H9 (cell line): ENCODE measurements at regions not wholly inside any gene's neighbourhood (a gene's known extent, or its start where the extent isn't known, plus 50 kb on each side); places are given as distances from the start of the nearest gene placed in this dataset.

Experiments used
- DNase-seq: peaks from one replicate; pipeline ENCODE4 v3.0.0-alpha.2; 2017
- H2AFZ ChIP-seq: one replicate; pipeline ENCODE4 v1.6.1; 2013; ENCODE audit warnings: mild to moderate bottlenecking, low read length, control low read depth, moderate library complexity
- H2AK5ac ChIP-seq: 2 replicates; pipeline ENCODE4 v1.6.1; 2013; ENCODE audit warnings: low read length, control low read depth, mixed read lengths; ENCODE audit not compliant: insufficient read length
- H2BK120ac ChIP-seq: one replicate; pipeline ENCODE4 v1.6.1; 2013; ENCODE audit warnings: low read depth, mild to moderate bottlenecking, low read length, control low read depth, inconsistent platforms; ENCODE audit not compliant: poor library complexity, severe bottlenecking
- H2BK12ac ChIP-seq: 2 replicates; pipeline ENCODE4 v1.6.1; 2013; ENCODE audit warnings: low read length, control low read depth, mixed read lengths, low read depth; ENCODE audit not compliant: insufficient read length
- H2BK15ac ChIP-seq: 2 replicates; pipeline ENCODE4 v1.6.1; 2013; ENCODE audit warnings: low read depth, low read length, control low read depth
- H2BK20ac ChIP-seq: one replicate; pipeline ENCODE4 v1.6.1; 2013; ENCODE audit warnings: low read depth, mild to moderate bottlenecking, low read length, control low read depth, inconsistent platforms; ENCODE audit not compliant: poor library complexity, severe bottlenecking
- H2BK5ac ChIP-seq: 2 replicates; pipeline ENCODE4 v1.6.1; 2013; ENCODE audit warnings: low read length, control low read depth, mixed read lengths; ENCODE audit not compliant: insufficient read length
- H3K14ac ChIP-seq: 2 replicates; pipeline ENCODE4 v1.6.1; 2013; ENCODE audit warnings: low read length, control low read depth; ENCODE audit not compliant: insufficient read depth
- H3K18ac ChIP-seq: 2 replicates; pipeline ENCODE4 v1.6.1; 2013; ENCODE audit warnings: low read depth, mild to moderate bottlenecking, mixed read lengths, low read length, control low read depth; ENCODE audit not compliant: insufficient read length
- H3K23ac ChIP-seq: 2 replicates; pipeline ENCODE4 v1.6.1; 2013; ENCODE audit warnings: low read length, control low read depth, mixed read lengths, low read depth; ENCODE audit not compliant: insufficient read length
- H3K23me2 ChIP-seq: 2 replicates; pipeline ENCODE4 v1.6.1; 2013; ENCODE audit warnings: low read depth, mild to moderate bottlenecking, mixed read lengths, low read length, control low read depth; ENCODE audit not compliant: insufficient read length, poor library complexity, severe bottlenecking
- H3K27ac ChIP-seq: 2 replicates; pipeline ENCODE4 v1.5.1; 2013; ENCODE audit warnings: low read length, control low read depth, mixed read lengths, low read depth; ENCODE audit not compliant: insufficient read length
- H3K27me3 ChIP-seq: 2 replicates; pipeline ENCODE4 v1.6.1; 2013; ENCODE audit warnings: low read length, control low read depth, inconsistent platforms; ENCODE audit not compliant: insufficient read depth
- H3K4ac ChIP-seq: 2 replicates; pipeline ENCODE4 v1.6.1; 2013; ENCODE audit warnings: low read depth, mild to moderate bottlenecking, control low read depth, inconsistent platforms, low read length, moderate library complexity
- H3K4me1 ChIP-seq: 2 replicates; pipeline ENCODE4 v1.6.1; 2013; ENCODE audit warnings: low read length, control low read depth, inconsistent platforms; ENCODE audit not compliant: insufficient read depth
- H3K4me2 ChIP-seq: 2 replicates; pipeline ENCODE4 v1.6.1; 2013; ENCODE audit warnings: low read length, control low read depth, mixed read lengths; ENCODE audit not compliant: insufficient read length, insufficient read depth
- H3K56ac ChIP-seq: 2 replicates; pipeline ENCODE4 v1.6.1; 2013; ENCODE audit warnings: low read depth, mild to moderate bottlenecking, mixed read lengths, low read length, control low read depth; ENCODE audit not compliant: insufficient read length
- H3K79me1 ChIP-seq: 2 replicates; pipeline ENCODE4 v1.6.1; 2013; ENCODE audit warnings: low read depth, mild to moderate bottlenecking, moderate library complexity, low read length, control low read depth, inconsistent platforms; ENCODE audit not compliant: insufficient read depth, poor library complexity, severe bottlenecking
- H3K79me2 ChIP-seq: 2 replicates; pipeline ENCODE4 v1.6.1; 2013; ENCODE audit warnings: low read length, control low read depth, inconsistent platforms; ENCODE audit not compliant: insufficient read depth
- H3K9ac ChIP-seq: 2 replicates; pipeline ENCODE4 v1.6.1; 2013; ENCODE audit warnings: low read length, control low read depth, mixed read lengths; ENCODE audit not compliant: insufficient read length; ENCODE audit errors: extremely low read depth
- H3K9me3 ChIP-seq: one replicate; pipeline ENCODE4 v1.6.1; 2013; ENCODE audit warnings: low read depth, low read length, inconsistent platforms; ENCODE audit not compliant: control insufficient read depth
- H3T11ph ChIP-seq: one replicate; pipeline ENCODE4 v1.6.1; 2013; ENCODE audit warnings: mild to moderate bottlenecking, low read length, control low read depth, inconsistent platforms
- H4K20me1 ChIP-seq: one replicate; pipeline ENCODE4 v1.6.1; 2013; ENCODE audit not compliant: control insufficient read depth, insufficient read length, insufficient read depth
- H4K5ac ChIP-seq: 2 replicates; pipeline ENCODE4 v1.6.1; 2013; ENCODE audit warnings: low read depth, mild to moderate bottlenecking, mixed read lengths, low read length, control low read depth; ENCODE audit not compliant: insufficient read length
- H4K8ac ChIP-seq: replicated peaks from 2 replicates; pipeline ENCODE4 v1.6.1; 2013; ENCODE audit warnings: low read length, control low read depth, mixed read lengths, low read depth; ENCODE audit not compliant: insufficient read length
- H4K91ac ChIP-seq: 2 replicates; pipeline ENCODE4 v1.6.1; 2013; ENCODE audit warnings: low read depth, mild to moderate bottlenecking, moderate library complexity, mixed read lengths, low read length, control low read depth; ENCODE audit not compliant: insufficient read length
- H3K27ac Mint-ChIP-seq, 3 experiments: 2 replicates in 2 of 3; 3 replicates in 1 of 3; pipeline ENCODE4 v1.8.0; 2020 to 2021; ENCODE audit warnings: mixed read lengths in 3 of 3, mild to moderate bottlenecking in 1 of 3, moderate library complexity in 1 of 3
- H3K27me3 Mint-ChIP-seq: 2 replicates; pipeline ENCODE4 v1.8.0; 2021; ENCODE audit warnings: low read depth, mild to moderate bottlenecking, moderate library complexity, mixed read lengths
- H3K36me3 Mint-ChIP-seq, 3 experiments: 2 replicates in 2 of 3; 3 replicates in 1 of 3; pipeline ENCODE4 v1.8.0; 2020 to 2021; ENCODE audit warnings: low read depth in 3 of 3, mixed read lengths in 3 of 3; ENCODE audit not compliant: insufficient read depth in 1 of 3
- H3K4me1 Mint-ChIP-seq, 2 experiments: 2 replicates each; pipeline ENCODE4 v1.8.0; 2020; ENCODE audit warnings: mixed read lengths in 2 of 2
- H3K4me3 Mint-ChIP-seq, 2 experiments: 2 replicates in 1 of 2; 3 replicates in 1 of 2; pipeline ENCODE4 v1.8.0; 2020 to 2021; ENCODE audit warnings: mild to moderate bottlenecking in 2 of 2, mixed read lengths in 2 of 2, moderate library complexity in 1 of 2
- H3K9me3 Mint-ChIP-seq, 2 experiments: 2 replicates in 1 of 2; 3 replicates in 1 of 2; pipeline ENCODE4 v1.8.0; 2020; ENCODE audit warnings: mild to moderate bottlenecking in 2 of 2, mixed read lengths in 2 of 2, moderate library complexity in 1 of 2
- CTCF ChIP-seq: fragments of 200-600 bp; sonication (generic); conservative IDR thresholded peaks from 3 replicates; pipeline ENCODE4 v1.8.0; 2021; ENCODE audit warnings: antibody characterized with exemption, mild to moderate bottlenecking
- WGBS: extraction: QIAGEN DNeasy Blood & Tissue Kit; methylation state at CpG from one replicate; pipeline ENCODE4 v1.1.7; 2013; ENCODE audit warnings: missing lambda C conversion rate, low lambda C conversion rate, mixed read lengths; ENCODE audit not compliant: insufficient read length; ENCODE audit errors: extremely low coverage; 5-methylcytosine and 5-hydroxymethylcytosine counted together

GRCh38 chr1:168794057-168794456 is 65.1 kb upstream of the DPT start:
- H3K23me2 ChIP-seq: no peaks in the 10 kb centered on the region
- H3K23ac ChIP-seq: no peak overlapping the region
- no peak overlapping the region for H3T11ph ChIP-seq
- no peak overlapping the region for H4K5ac ChIP-seq
- no peaks in the 10 kb centered on the region for H4K20me1 ChIP-seq
- H3K4me2 ChIP-seq: no peak overlapping the region
- H2BK5ac ChIP-seq: no peak overlapping the region
- no peak overlapping the region for H2BK15ac ChIP-seq
- no peaks in the 10 kb centered on the region for H3K79me2 ChIP-seq
- H3K9me3 Mint-ChIP-seq: no peaks in the 10 kb centered on the region
- H3K36me3 Mint-ChIP-seq: no peaks in the 10 kb centered on the region
- no peak overlapping the region for H2AK5ac ChIP-seq
- H3K9me3 ChIP-seq: no peaks in the 10 kb centered on the region
- no peak overlapping the region for H2BK12ac ChIP-seq
- no peak overlapping the region for H3K27ac Mint-ChIP-seq
- H3K27ac ChIP-seq: no peak overlapping the region
- H3K27me3 Mint-ChIP-seq: no peaks in the 10 kb centered on the region
- no peaks in the 10 kb centered on the region for H3K4me1 ChIP-seq
- TF ChIP-seq CTCF: no peak
- H3K14ac ChIP-seq: no peak overlapping the region
- H3K9ac ChIP-seq: no peak overlapping the region
- H3K79me1 ChIP-seq: no peaks in the 10 kb centered on the region
- no peak overlapping the region for H2BK120ac ChIP-seq
- no peak overlapping the region for H2BK20ac ChIP-seq
- H4K8ac ChIP-seq: no peak overlapping the region
- H3K56ac ChIP-seq: no peak overlapping the region
- no peaks in the 10 kb centered on the region for H3K4me1 Mint-ChIP-seq
- H4K91ac ChIP-seq: no peak overlapping the region
- H2AFZ ChIP-seq: no peak overlapping the region
- DNase-seq: peak; percentile 31
- no CpG with 5 or more reads among the region's 6 CpGs for WGBS
- H3K4me3 Mint-ChIP-seq: no peak overlapping the region
- H3K4ac ChIP-seq: no peak overlapping the region
- H3K18ac ChIP-seq: no peak overlapping the region
- no peaks in the 10 kb centered on the region for H3K27me3 ChIP-seq
